ENCODE measurements at regions not wholly inside any gene's neighbourhood (a gene's known extent, or its start where the extent isn't known, plus 50 kb on each side); places are given as distances from the start of the nearest gene placed in this dataset.

- TF ChIP-seq EZH2 (IDR thresholded peaks at IDR 0.05) (no peak), CTCF (IDR thresholded peaks at IDR 0.05) (no peak)
Measured at GRCh38 chr2:13758412-13758811, 874.1 kb upstream of the LRATD1 start.
